Activated CD4-positive, alpha-beta memory T cell treated with anti-CD3 and anti-CD28 coated beads, Interleukin-2, amount 10 ng/mL, durations not matched to agents 7 days and 5 days (primary cell): ENCODE measurements at regions not wholly inside any gene's neighbourhood (a gene's known extent, or its start where the extent isn't known, plus 50 kb on each side); places are given as distances from the start of the nearest gene placed in this dataset.

ENCODE experiments used
- CTCF ChIA-PET: fragments of 350-600 bp; sonication (Branson Sonifier 250); formaldehyde crosslinking; loops from one replicate; lab custom pipeline; 2021; ENCODE audit warnings: antibody characterized with exemption, inconsistent platforms; lab: Charles Lee
- POLR2A ChIA-PET: fragments of 350-600 bp; sonication (Branson Sonifier 250); formaldehyde crosslinking; loops from one replicate; lab custom pipeline; 2021; ENCODE audit warnings: antibody characterized with exemption; lab: Charles Lee
- DNase-seq: peaks from one replicate; pipeline ENCODE4 v3.0.0-alpha.2; 2020
- H3K27ac Mint-ChIP-seq: one replicate; pipeline ENCODE4 v1.8.0; 2021; ENCODE audit warnings: mild to moderate bottlenecking, mixed read lengths
- H3K27me3 Mint-ChIP-seq: one replicate; pipeline ENCODE4 v1.8.0; 2021; ENCODE audit warnings: mixed read lengths
- H3K36me3 Mint-ChIP-seq: one replicate; pipeline ENCODE4 v1.8.0; 2021; ENCODE audit warnings: low read depth, mixed read lengths
- H3K4me1 Mint-ChIP-seq: one replicate; pipeline ENCODE4 v1.8.0; 2021; ENCODE audit warnings: mixed read lengths
- H3K4me3 Mint-ChIP-seq: one replicate; pipeline ENCODE4 v1.8.0; 2021; ENCODE audit warnings: mild to moderate bottlenecking, mixed read lengths
- H3K9me3 Mint-ChIP-seq: one replicate; pipeline ENCODE4 v1.8.0; 2021; ENCODE audit warnings: mixed read lengths

GRCh38 chr15:35320158-35320780, 225.7 kb downstream of the DPH6 start:
- Mint-ChIP-seq H3K36me3 (no peaks in the 10 kb centered on the region), H3K4me1 (no peaks in the 10 kb centered on the region), H3K9me3 (peaks cover 2% of the 10 kb centered on the region)

GRCh38 chr15:35319354-35319753, 226.6 kb downstream of the DPH6 start:
- no peak for DNase-seq
- no peaks in the 10 kb centered on the region for H3K4me1 Mint-ChIP-seq
- no peak overlapping the region for H3K27ac Mint-ChIP-seq
- ChIA-PET POLR2A (no interaction called here), CTCF (no interaction called here)
- peaks cover 2% of the 10 kb centered on the region for H3K27me3 Mint-ChIP-seq
- H3K9me3 Mint-ChIP-seq, result peaks cover 2% of the 10 kb centered on the region
- H3K36me3 Mint-ChIP-seq, result no peaks in the 10 kb centered on the region
- no peak overlapping the region for H3K4me3 Mint-ChIP-seq

More at GRCh38 chr15:35320158-35320780, 225.7 kb downstream of the DPH6 start:
- no peak for DNase-seq
- H3K27ac Mint-ChIP-seq, result no peak overlapping the region
- H3K4me3 Mint-ChIP-seq, result no peak overlapping the region
- ChIA-PET POLR2A (no interaction called here), CTCF (no interaction called here)
- peaks cover 2% of the 10 kb centered on the region for H3K27me3 Mint-ChIP-seq

- H3K27me3 Mint-ChIP-seq, result peaks cover 2% of the 10 kb centered on the region
- H3K27ac Mint-ChIP-seq, result no peak overlapping the region
- ChIA-PET POLR2A (no interaction called here), CTCF (no interaction called here)
- peaks cover 5% of the 10 kb centered on the region for H3K9me3 Mint-ChIP-seq
- no peaks in the 10 kb centered on the region for H3K36me3 Mint-ChIP-seq
- no peak overlapping the region for H3K4me3 Mint-ChIP-seq
- no peak for DNase-seq
- no peaks in the 10 kb centered on the region for H3K4me1 Mint-ChIP-seq
Observed at GRCh38 chr15:35317217-35317616, 228.7 kb downstream of the DPH6 start.

GRCh38 chr15:35312344-35312743, 227.2 kb upstream of the NANOGP8 start:
- H3K4me3 Mint-ChIP-seq, result no peak overlapping the region
- POLR2A ChIA-PET, result no interaction called here
- H3K4me1 Mint-ChIP-seq, result no peaks in the 10 kb centered on the region
- CTCF ChIA-PET, result interaction anchor here (0.7 kb wide), 1 partner anchor 17 kb away, joined by 3 read pairs; no protein-coding TSS in a partner anchor
- DNase-seq, result no peak
- H3K9me3 Mint-ChIP-seq, result peaks cover 5% of the 10 kb centered on the region
- H3K36me3 Mint-ChIP-seq, result no peaks in the 10 kb centered on the region
- H3K27me3 Mint-ChIP-seq, result no peaks in the 10 kb centered on the region
- no peak overlapping the region for H3K27ac Mint-ChIP-seq

- CTCF ChIA-PET, result interaction anchor here (0.7 kb wide), 1 partner anchor 18 kb away, joined by 3 read pairs; no protein-coding TSS in a partner anchor
- H3K36me3 Mint-ChIP-seq, result no peaks in the 10 kb centered on the region
- H3K27me3 Mint-ChIP-seq, result no peaks in the 10 kb centered on the region
Observed at GRCh38 chr15:35311615-35312014, 226.5 kb upstream of the NANOGP8 start.

GRCh38 chr15:35309886-35310285, 224.8 kb upstream of the NANOGP8 start:
- peaks cover 3% of the 10 kb centered on the region for H3K9me3 Mint-ChIP-seq
- DNase-seq, result no peak
- H3K4me1 Mint-ChIP-seq, result no peaks in the 10 kb centered on the region
- H3K4me3 Mint-ChIP-seq, result no peak overlapping the region
- no peak overlapping the region for H3K27ac Mint-ChIP-seq
- ChIA-PET POLR2A (no interaction called here), CTCF (no interaction called here)
- no peaks in the 10 kb centered on the region for H3K36me3 Mint-ChIP-seq
- no peaks in the 10 kb centered on the region for H3K27me3 Mint-ChIP-seq

More at GRCh38 chr15:35311615-35312014, 226.5 kb upstream of the NANOGP8 start:
- POLR2A ChIA-PET, result no interaction called here
- Mint-ChIP-seq H3K27ac (no peak overlapping the region), H3K4me3 (no peak overlapping the region), H3K4me1 (no peaks in the 10 kb centered on the region), H3K9me3 (peaks cover 5% of the 10 kb centered on the region)
- no peak for DNase-seq

GRCh38 chr15:35308802-35309201, 223.7 kb upstream of the NANOGP8 start:
- POLR2A ChIA-PET, result no interaction called here
- H3K4me3 Mint-ChIP-seq, result no peak overlapping the region
- no peaks in the 10 kb centered on the region for H3K4me1 Mint-ChIP-seq
- no peaks in the 10 kb centered on the region for H3K36me3 Mint-ChIP-seq
- DNase-seq, result no peak
- no peak overlapping the region for H3K27ac Mint-ChIP-seq
- H3K9me3 Mint-ChIP-seq, result peaks cover 3% of the 10 kb centered on the region
- H3K27me3 Mint-ChIP-seq, result no peaks in the 10 kb centered on the region
- CTCF ChIA-PET, result no interaction called here

- H3K9me3 Mint-ChIP-seq, result peaks cover 3% of the 10 kb centered on the region
- H3K27me3 Mint-ChIP-seq, result no peaks in the 10 kb centered on the region
- H3K27ac Mint-ChIP-seq, result no peak overlapping the region
- no peak for DNase-seq
- no peaks in the 10 kb centered on the region for H3K36me3 Mint-ChIP-seq
- no peaks in the 10 kb centered on the region for H3K4me1 Mint-ChIP-seq
- ChIA-PET POLR2A (interaction anchor here (0.7 kb wide), 1 partner anchor 18 kb away, joined by 3 read pairs; no protein-coding TSS in a partner anchor), CTCF (no interaction called here)
- no peak overlapping the region for H3K4me3 Mint-ChIP-seq
Observed at GRCh38 chr15:35307676-35308075, 222.6 kb upstream of the NANOGP8 start.

- no peak overlapping the region for H3K4me3 Mint-ChIP-seq
- ChIA-PET CTCF (no interaction called here), POLR2A (no interaction called here)
Observed at GRCh38 chr15:35307026-35307425, 221.9 kb upstream of the NANOGP8 start.

GRCh38 chr15:35306361-35306981, 221.4 kb upstream of the NANOGP8 start:
- Mint-ChIP-seq H3K4me3 (no peak overlapping the region), H3K36me3 (no peaks in the 10 kb centered on the region), H3K27me3 (no peaks in the 10 kb centered on the region), H3K4me1 (no peaks in the 10 kb centered on the region), H3K9me3 (no peaks in the 10 kb centered on the region), H3K27ac (no peak overlapping the region)
- ChIA-PET POLR2A (no interaction called here), CTCF (no interaction called here)
- no peak for DNase-seq

More at GRCh38 chr15:35307026-35307425, 221.9 kb upstream of the NANOGP8 start:
- Mint-ChIP-seq H3K36me3 (no peaks in the 10 kb centered on the region), H3K4me1 (no peaks in the 10 kb centered on the region), H3K27ac (no peak overlapping the region), H3K27me3 (no peaks in the 10 kb centered on the region), H3K9me3 (no peaks in the 10 kb centered on the region)
- no peak for DNase-seq

GRCh38 chr15:35305946-35306345, 220.9 kb upstream of the NANOGP8 start:
- Mint-ChIP-seq H3K27me3 (no peaks in the 10 kb centered on the region), H3K36me3 (no peaks in the 10 kb centered on the region), H3K9me3 (no peaks in the 10 kb centered on the region), H3K27ac (no peak overlapping the region), H3K4me1 (no peaks in the 10 kb centered on the region), H3K4me3 (no peak overlapping the region)
- CTCF ChIA-PET, result no interaction called here
- POLR2A ChIA-PET, result no interaction called here
- DNase-seq, result no peak

- Mint-ChIP-seq H3K4me1 (no peaks in the 10 kb centered on the region), H3K36me3 (no peaks in the 10 kb centered on the region), H3K27me3 (no peaks in the 10 kb centered on the region), H3K27ac (no peak overlapping the region), H3K9me3 (no peaks in the 10 kb centered on the region), H3K4me3 (no peak overlapping the region)
- CTCF ChIA-PET, result no interaction called here
- POLR2A ChIA-PET, result no interaction called here
- no peak for DNase-seq
Observed at GRCh38 chr15:35305031-35305550, 220.0 kb upstream of the NANOGP8 start.

GRCh38 chr15:35304389-35304788, 219.3 kb upstream of the NANOGP8 start:
- no peaks in the 10 kb centered on the region for H3K9me3 Mint-ChIP-seq
- no peak overlapping the region for H3K4me3 Mint-ChIP-seq
- H3K27ac Mint-ChIP-seq, result no peak overlapping the region
- ChIA-PET CTCF (no interaction called here), POLR2A (no interaction called here)
- no peaks in the 10 kb centered on the region for H3K36me3 Mint-ChIP-seq
- no peak for DNase-seq
- H3K4me1 Mint-ChIP-seq, result no peaks in the 10 kb centered on the region
- H3K27me3 Mint-ChIP-seq, result no peaks in the 10 kb centered on the region
